Loucy (cell line): ENCODE measurements at regions not wholly inside any gene's neighbourhood (a gene's known extent, or its start where the extent isn't known, plus 50 kb on each side); places are given as distances from the start of the nearest gene placed in this dataset.

Experiments used
- H2AFZ ChIP-seq: fragments of 200-600 bp; sonication (generic); 2 replicates; pipeline ENCODE4 v1.6.0; 2016; ENCODE audit warnings: antibody characterized with exemption, mild to moderate bottlenecking, low read length, moderate library complexity
- H3F3A ChIP-seq: fragments of 200-600 bp; 2 replicates; pipeline ENCODE4 v1.6.0; 2016; ENCODE audit warnings: antibody characterized with exemption, low read depth, mild to moderate bottlenecking
- H3K27me3 ChIP-seq: fragments of 200-600 bp; sonication (generic); 2 replicates; pipeline ENCODE4 v1.6.1; 2014; ENCODE audit warnings: low read length, mild to moderate bottlenecking; ENCODE audit not compliant: insufficient read depth, poor library complexity, severe bottlenecking
- H3K36me3 ChIP-seq: fragments of 200-600 bp; sonication (generic); 2 replicates; pipeline ENCODE4 v1.6.1; 2016; ENCODE audit warnings: low read length; ENCODE audit not compliant: insufficient read depth
- H3K4me1 ChIP-seq: fragments of 200-600 bp; sonication (generic); 2 replicates; pipeline ENCODE4 v1.5.1; 2014; ENCODE audit warnings: low read length, mild to moderate bottlenecking; ENCODE audit not compliant: insufficient read depth, poor library complexity, severe bottlenecking
- H3K4me2 ChIP-seq: fragments of 200-600 bp; sonication (generic); 2 replicates; pipeline ENCODE4 v1.6.0; 2014; ENCODE audit warnings: antibody characterized with exemption, low read length, low read depth, mild to moderate bottlenecking; ENCODE audit not compliant: poor library complexity, severe bottlenecking
- H3K4me3 ChIP-seq: fragments of 200-600 bp; sonication (generic); 2 replicates; pipeline ENCODE4 v1.5.1; 2014; ENCODE audit warnings: low read length, mild to moderate bottlenecking, mixed read lengths; ENCODE audit not compliant: poor library complexity, severe bottlenecking
- H3K79me2 ChIP-seq: fragments of 200-600 bp; sonication (generic); 2 replicates; pipeline ENCODE4 v1.6.1; 2014; ENCODE audit warnings: low read length; ENCODE audit not compliant: insufficient read depth
- H3K9ac ChIP-seq: fragments of 200-600 bp; sonication (generic); 2 replicates; pipeline ENCODE4 v1.6.0; 2014; ENCODE audit warnings: mild to moderate bottlenecking, low read depth, low read length, moderate library complexity; ENCODE audit not compliant: poor library complexity, severe bottlenecking
- H3K9me2 ChIP-seq: fragments of 200-600 bp; sonication (generic); replicated peaks from 2 replicates; pipeline ENCODE4 v1.6.1; 2016; ENCODE audit warnings: low read depth, low read length, mixed read lengths
- H3K9me3 ChIP-seq: fragments of 200-600 bp; sonication (generic); 2 replicates; pipeline ENCODE4 v1.6.1; 2014; ENCODE audit warnings: mild to moderate bottlenecking, antibody characterized with exemption, low read length, low read depth; ENCODE audit not compliant: insufficient read depth
- H4K20me1 ChIP-seq: fragments of 200-600 bp; sonication (generic); 2 replicates; pipeline ENCODE4 v1.6.0; 2014; ENCODE audit warnings: antibody characterized with exemption, low read length, mild to moderate bottlenecking; ENCODE audit not compliant: insufficient read depth, poor library complexity, severe bottlenecking
- CTCF ChIP-seq: fragments of 200-600 bp; sonication (generic); conservative IDR thresholded peaks from 2 replicates; pipeline ENCODE4 v1.5.1; 2014; ENCODE audit warnings: mild to moderate bottlenecking, antibody characterized with exemption, low read length
- EZH2phosphoT487 ChIP-seq: fragments of 200-600 bp; IDR thresholded peaks from 2 replicates; pipeline ENCODE4 v1.6.1; 2018; ENCODE audit warnings: antibody characterized with exemption, mild to moderate bottlenecking, moderate library complexity, borderline replicate concordance

- Histone ChIP-seq H3K79me2 (no peaks in the 10 kb centered on the region), H2AFZ (no peak overlapping the region), H3K4me1 (no peaks in the 10 kb centered on the region), H3K9me3 (no peaks in the 10 kb centered on the region; the same call in 1 of the 2 replicates), H3K27me3 (no peaks in the 10 kb centered on the region), H3K9ac (no peak overlapping the region), H3K4me2 (no peak overlapping the region), H4K20me1 (no peaks in the 10 kb centered on the region), H3K9me2 (no peaks in the 10 kb centered on the region), H3K36me3 (no peaks in the 10 kb centered on the region), H3F3A (no peaks in the 10 kb centered on the region), H3K4me3 (no peak overlapping the region)
- TF ChIP-seq EZH2phosphoT487 (no peak), CTCF (no peak)
Measured at GRCh38 chr7:156118248-156118645, 306.0 kb upstream of the SHH start.

GRCh38 chr7:156117542-156118247 lies 305.4 kb upstream of the SHH start:
- no peaks in the 10 kb centered on the region for H3K36me3 ChIP-seq
- no peak overlapping the region for H3K4me3 ChIP-seq
- no peak overlapping the region for H3K4me2 ChIP-seq
- H4K20me1 ChIP-seq, result no peaks in the 10 kb centered on the region
- no peaks in the 10 kb centered on the region for H3K9me2 ChIP-seq
- no peaks in the 10 kb centered on the region for H3K4me1 ChIP-seq
- TF ChIP-seq EZH2phosphoT487 (no peak), CTCF (no peak)
- H3K79me2 ChIP-seq, result no peaks in the 10 kb centered on the region
- no peaks in the 10 kb centered on the region; the same call in 1 of the 2 replicates for H3K9me3 ChIP-seq
- no peak overlapping the region for H3K9ac ChIP-seq
- no peaks in the 10 kb centered on the region for H3F3A ChIP-seq
- H3K27me3 ChIP-seq, result no peaks in the 10 kb centered on the region
- H2AFZ ChIP-seq, result no peak overlapping the region

- Histone ChIP-seq H3K9me2 (no peaks in the 10 kb centered on the region), H3K4me1 (no peaks in the 10 kb centered on the region), H3K27me3 (no peaks in the 10 kb centered on the region), H4K20me1 (no peaks in the 10 kb centered on the region), H3K36me3 (no peaks in the 10 kb centered on the region), H3K9ac (no peak overlapping the region), H3K4me3 (no peak overlapping the region), H2AFZ (no peak overlapping the region), H3F3A (no peaks in the 10 kb centered on the region), H3K4me2 (no peak overlapping the region), H3K79me2 (no peaks in the 10 kb centered on the region), H3K9me3 (no peaks in the 10 kb centered on the region; the same call in 1 of the 2 replicates)
- TF ChIP-seq CTCF, result no peak
- no peak for TF ChIP-seq EZH2phosphoT487
Measured at GRCh38 chr7:156116514-156117215, 304.4 kb upstream of the SHH start.
